HEK293 (cell line): ENCODE measurements at regions not wholly inside any gene's neighbourhood (a gene's known extent, or its start where the extent isn't known, plus 50 kb on each side); places are given as distances from the start of the nearest gene placed in this dataset.

Experiments used
- CTCF ChIA-PET: fragments of 350-600 bp; formaldehyde crosslinking; extraction: SDS; loops from one replicate; lab custom pipeline; 2021; ENCODE audit warnings: antibody characterized with exemption; lab: Yijun Ruan, JAX
- POLR2A ChIA-PET: fragments of 300-600 bp; formaldehyde crosslinking; extraction: SDS; loops from one replicate; lab custom pipeline; 2020; ENCODE audit warnings: antibody characterized with exemption, inconsistent platforms; lab: Yijun Ruan, JAX
- H3K27ac ChIP-seq: fragments of 200-500 bp; sonication (Bioruptor generic); 2 replicates; pipeline ENCODE4 v1.5.1; 2014; ENCODE audit warnings: low read depth, low read length, control low read depth, inconsistent platforms; ENCODE audit errors: extremely low read depth
- H3K36me3 ChIP-seq, 2 experiments: fragments of 200-500 bp in 1 of 2; sonication (Bioruptor generic) in 1 of 2; 1 replicate in 1 of 2; 2 replicates in 1 of 2; pipeline ENCODE4 v1.5.1; 2014 to 2017; ENCODE audit warnings: inconsistent platforms in 2 of 2, low read length in 2 of 2; ENCODE audit not compliant: control insufficient read depth in 2 of 2, insufficient read depth in 1 of 2
- H3K4me1 ChIP-seq: fragments of 200-500 bp; sonication (Bioruptor generic); 2 replicates; pipeline ENCODE4 v1.5.1; 2014; ENCODE audit warnings: mild to moderate bottlenecking, low read length, inconsistent platforms; ENCODE audit not compliant: control insufficient read depth, insufficient read depth
- H3K4me3 ChIP-seq: 2 replicates; pipeline ENCODE4 v1.5.1; 2011; ENCODE audit warnings: low read depth, mild to moderate bottlenecking, control low read depth, low read length, moderate library complexity
- H3K9me3 ChIP-seq: fragments of 200-500 bp; sonication (Bioruptor generic); 2 replicates; pipeline ENCODE4 v1.5.1; 2014; ENCODE audit warnings: low read depth, low read length, inconsistent platforms; ENCODE audit not compliant: control insufficient read depth, insufficient read depth
- BCL11B ChIP-seq: fragments of 450-650 bp; formaldehyde crosslinking; IDR thresholded peaks from 2 replicates; pipeline ENCODE4 v1.5.1; 2016; ENCODE audit warnings: low read depth, missing biosample characterization, missing genetic modification characterization
- BCL6B ChIP-seq: fragments of 450-650 bp; formaldehyde crosslinking; IDR thresholded peaks from 2 replicates; pipeline ENCODE4 v1.5.1; 2017; ENCODE audit warnings: missing biosample characterization, missing genetic modification characterization
- ELK4 ChIP-seq: IDR thresholded peaks from 2 replicates; pipeline ENCODE4 v1.6.1; 2011; ENCODE audit warnings: mild to moderate bottlenecking, low read depth, low read length, borderline replicate concordance
- GLI4 ChIP-seq: fragments of 450-650 bp; formaldehyde crosslinking; IDR thresholded peaks from 2 replicates; pipeline ENCODE4 v1.5.1; 2016; ENCODE audit warnings: missing biosample characterization, missing genetic modification characterization
- INSM2 ChIP-seq: fragments of 450-650 bp; formaldehyde crosslinking; IDR thresholded peaks from 2 replicates; pipeline ENCODE4 v1.5.1; 2016; ENCODE audit warnings: missing biosample characterization, missing genetic modification characterization
- KLF16 ChIP-seq: fragments of 450-650 bp; formaldehyde crosslinking; IDR thresholded peaks from 2 replicates; pipeline ENCODE4 v1.5.1; 2017; ENCODE audit warnings: missing biosample characterization, missing genetic modification characterization
- ZBTB10 ChIP-seq: fragments of 450-650 bp; formaldehyde crosslinking; IDR thresholded peaks from 2 replicates; pipeline ENCODE4 v1.5.1; 2016; ENCODE audit warnings: missing biosample characterization, missing genetic modification characterization
- ZFP41 ChIP-seq: fragments of 450-650 bp; formaldehyde crosslinking; IDR thresholded peaks from 2 replicates; pipeline ENCODE4 v1.5.1; 2016; ENCODE audit warnings: missing biosample characterization, missing genetic modification characterization, borderline replicate concordance
- ZIC2 ChIP-seq: fragments of 450-650 bp; formaldehyde crosslinking; IDR thresholded peaks from 2 replicates; pipeline ENCODE4 v1.5.1; 2016; ENCODE audit warnings: missing biosample characterization, missing genetic modification characterization
- ZNF112 ChIP-seq: fragments of 450-650 bp; formaldehyde crosslinking; IDR thresholded peaks from 2 replicates; pipeline ENCODE4 v1.5.0; 2017; ENCODE audit warnings: missing biosample characterization, missing genetic modification characterization
- ZNF23 ChIP-seq: fragments of 450-650 bp; formaldehyde crosslinking; IDR thresholded peaks from 2 replicates; pipeline ENCODE4 v1.5.1; 2016; ENCODE audit warnings: missing biosample characterization, missing genetic modification characterization, borderline replicate concordance
- ZNF394 ChIP-seq: fragments of 450-650 bp; formaldehyde crosslinking; IDR thresholded peaks from 2 replicates; pipeline ENCODE4 v1.5.1; 2016; ENCODE audit warnings: missing biosample characterization, missing genetic modification characterization, mild to moderate bottlenecking, moderate library complexity, borderline replicate concordance
- ZNF510 ChIP-seq: fragments of 450-650 bp; formaldehyde crosslinking; IDR thresholded peaks from 2 replicates; pipeline ENCODE4 v1.5.1; 2018; ENCODE audit warnings: mild to moderate bottlenecking, missing genetic modification characterization, missing biosample characterization; ENCODE audit not compliant: insufficient replicate concordance
- ZNF664 ChIP-seq: fragments of 450-650 bp; formaldehyde crosslinking; IDR thresholded peaks from 2 replicates; pipeline ENCODE4 v1.5.1; 2016; ENCODE audit warnings: missing biosample characterization, missing genetic modification characterization
- ZNF707 ChIP-seq: fragments of 450-650 bp; formaldehyde crosslinking; IDR thresholded peaks from 2 replicates; pipeline ENCODE4 v1.5.1; 2016; ENCODE audit warnings: missing biosample characterization, missing genetic modification characterization
- ZNF76 ChIP-seq: fragments of 450-650 bp; formaldehyde crosslinking; IDR thresholded peaks from 2 replicates; pipeline ENCODE4; 2016; ENCODE audit warnings: low read depth, missing biosample characterization, missing genetic modification characterization, borderline replicate concordance
- ZNF768 ChIP-seq: fragments of 450-650 bp; formaldehyde crosslinking; IDR thresholded peaks from 2 replicates; pipeline ENCODE4 v1.5.1; 2018; ENCODE audit warnings: missing biosample characterization, mild to moderate bottlenecking, missing genetic modification characterization
- ZNF791 ChIP-seq: fragments of 450-650 bp; formaldehyde crosslinking; IDR thresholded peaks from 2 replicates; pipeline ENCODE4 v1.5.1; 2016; ENCODE audit warnings: missing biosample characterization, missing genetic modification characterization
- ZNF837 ChIP-seq: fragments of 450-650 bp; formaldehyde crosslinking; IDR thresholded peaks from 2 replicates; pipeline ENCODE4 v1.5.1; 2016; ENCODE audit warnings: missing biosample characterization, missing genetic modification characterization

GRCh38 chr2:200090683-200091082 lies 135.3 kb downstream of the MAIP1 start:
- POLR2A ChIA-PET: no interaction called here
- Histone ChIP-seq H3K9me3 (no peaks in the 10 kb centered on the region), H3K4me3 (no peak overlapping the region), H3K27ac (no peak overlapping the region), H3K36me3 (no peaks in the 10 kb centered on the region), H3K4me1 (peaks cover 5% of the 10 kb centered on the region; the same call in 1 of the 2 replicates)
- TF ChIP-seq ZNF112 (tag by site-specific recombination) (no peak), KLF16 (tag by site-specific recombination) (no peak), ZNF664 (tag by site-specific recombination) (no peak), GLI4 (tag by site-specific recombination) (no peak), BCL6B (tag by site-specific recombination) (no peak), ZNF23 (tag by site-specific recombination) (no peak), INSM2 (tag by site-specific recombination) (no peak), ZNF837 (no peak), ZNF768 (tag by site-specific recombination) (no peak), ZNF791 (tag by site-specific recombination) (no peak), ZNF76 (tag by site-specific recombination) (no peak), ZNF394 (no peak), ZNF707 (tag by site-specific recombination) (no peak)
- CTCF ChIA-PET: interaction anchor here (0.6 kb wide), 1 partner anchor 15 kb away, joined by 3 read pairs; no protein-coding TSS in a partner anchor

- Histone ChIP-seq H3K27ac (no peak overlapping the region), H3K4me1 (peaks cover 5% of the 10 kb centered on the region; the same call in 1 of the 2 replicates), H3K9me3 (no peaks in the 10 kb centered on the region), H3K36me3 (no peaks in the 10 kb centered on the region), H3K4me3 (no peak overlapping the region)
- POLR2A ChIA-PET: no interaction called here
- no peak for TF ChIP-seq ZNF510 (tag by site-specific recombination)
- no peak for TF ChIP-seq ZBTB10 (tag by site-specific recombination)
- TF ChIP-seq BCL11B: no peak
- TF ChIP-seq ELK4: no peak
- peak; percentile 78 for TF ChIP-seq ZIC2 (tag by site-specific recombination)
- TF ChIP-seq ZFP41 (tag by site-specific recombination): no peak
- CTCF ChIA-PET: interaction anchor here (0.6 kb wide), 1 partner anchor 14 kb away, joined by 3 read pairs; no protein-coding TSS in a partner anchor
Observed at GRCh38 chr2:200091126-200091525, 135.7 kb downstream of the MAIP1 start.
